Keratinocyte (primary cell): ENCODE measurements at regions not wholly inside any gene's neighbourhood (a gene's known extent, or its start where the extent isn't known, plus 50 kb on each side); places are given as distances from the start of the nearest gene placed in this dataset.

Experiments
- EZH2 ChIP-seq: IDR thresholded peaks from one replicate; pipeline ENCODE4 v1.6.1; 2012; ENCODE audit warnings: inconsistent platforms, mild to moderate bottlenecking, low read length, moderate library complexity
- TF ChIP-seq, protein P1 (sequence below), 3 experiments: IDR thresholded peaks in 1 of 3; conservative IDR thresholded peaks in 1 of 3; optimal IDR thresholded peaks in 1 of 3; 2 replicates in 2 of 3; 3 replicates in 1 of 3; pipeline versions ENCODE3 to v1.5.1; 2011; ENCODE audit warnings: low read length in 3 of 3, mild to moderate bottlenecking in 3 of 3, moderate library complexity in 2 of 3, control low read depth in 1 of 3, inconsistent platforms in 1 of 3; ENCODE audit not compliant: insufficient read depth in 2 of 3; ENCODE audit errors: extremely low read depth in 1 of 3

DNA sequence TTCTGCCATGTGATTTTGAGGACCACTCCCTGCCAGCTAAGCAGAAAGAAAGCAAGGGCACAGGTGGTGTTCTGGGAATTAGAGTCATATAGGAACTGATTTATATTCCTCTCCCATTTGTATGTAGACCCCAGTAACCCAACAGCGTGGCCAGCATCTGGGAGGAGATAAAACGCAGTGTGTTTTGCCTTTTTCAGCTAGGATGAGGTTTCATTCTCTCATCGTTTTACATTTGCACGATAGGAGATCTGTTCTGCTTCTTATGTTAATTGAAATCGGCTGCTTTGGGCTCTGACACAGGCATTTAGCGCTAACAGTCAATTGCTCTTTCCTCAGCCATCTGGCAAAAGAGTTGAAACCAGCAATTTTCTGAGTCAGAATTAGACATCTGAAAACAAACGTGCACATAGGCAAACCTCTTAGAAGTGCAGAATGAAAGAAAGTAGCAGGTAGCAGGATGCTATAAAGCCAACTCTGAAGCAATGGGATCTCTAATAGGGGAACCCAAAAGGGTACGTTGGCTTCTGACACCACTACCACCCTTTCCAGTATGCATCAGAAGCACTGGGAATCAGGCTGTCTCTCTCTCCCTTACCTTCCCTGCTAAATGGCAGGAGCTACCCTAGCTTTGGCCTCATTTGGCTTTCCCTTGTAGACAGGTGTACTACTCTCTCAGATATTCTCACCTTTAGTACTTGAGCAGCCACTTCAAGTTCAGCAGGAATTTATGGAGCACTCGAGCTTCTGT lies 219.1 kb downstream of the PHLDA1 start:
- TF ChIP-seq, protein P1, sequence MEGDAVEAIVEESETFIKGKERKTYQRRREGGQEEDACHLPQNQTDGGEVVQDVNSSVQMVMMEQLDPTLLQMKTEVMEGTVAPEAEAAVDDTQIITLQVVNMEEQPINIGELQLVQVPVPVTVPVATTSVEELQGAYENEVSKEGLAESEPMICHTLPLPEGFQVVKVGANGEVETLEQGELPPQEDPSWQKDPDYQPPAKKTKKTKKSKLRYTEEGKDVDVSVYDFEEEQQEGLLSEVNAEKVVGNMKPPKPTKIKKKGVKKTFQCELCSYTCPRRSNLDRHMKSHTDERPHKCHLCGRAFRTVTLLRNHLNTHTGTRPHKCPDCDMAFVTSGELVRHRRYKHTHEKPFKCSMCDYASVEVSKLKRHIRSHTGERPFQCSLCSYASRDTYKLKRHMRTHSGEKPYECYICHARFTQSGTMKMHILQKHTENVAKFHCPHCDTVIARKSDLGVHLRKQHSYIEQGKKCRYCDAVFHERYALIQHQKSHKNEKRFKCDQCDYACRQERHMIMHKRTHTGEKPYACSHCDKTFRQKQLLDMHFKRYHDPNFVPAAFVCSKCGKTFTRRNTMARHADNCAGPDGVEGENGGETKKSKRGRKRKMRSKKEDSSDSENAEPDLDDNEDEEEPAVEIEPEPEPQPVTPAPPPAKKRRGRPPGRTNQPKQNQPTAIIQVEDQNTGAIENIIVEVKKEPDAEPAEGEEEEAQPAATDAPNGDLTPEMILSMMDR (optimal IDR thresholded peaks at IDR 0.05 in 1 of 3, IDR thresholded peaks at IDR 0.05 in 1 of 3, conservative IDR thresholded peaks at IDR 0.05 in 1 of 3; ENCODE audit: extremely low read depth in 1 of 3, insufficient read depth in 2 of 3, low read length in 3 of 3): no peak
- TF ChIP-seq EZH2: no peak
